ENCODE measurements at regions not wholly inside any gene's neighbourhood (a gene's known extent, or its start where the extent isn't known, plus 50 kb on each side); places are given as distances from the start of the nearest gene placed in this dataset.

- DNase-seq (ENCODE audit: low spot score), result no peak
- no peak for TF ChIP-seq CTCF (IDR thresholded peaks at IDR 0.05; ENCODE audit: extremely low read depth, missing control alignments)
Measured at GRCh38 chr3:83460052-83460451, 1498.7 kb upstream of the CADM2 start.

GRCh38 chr3:83461411-83461810 lies 1497.4 kb upstream of the CADM2 start:
- no peak for DNase-seq (ENCODE audit: low spot score)
- TF ChIP-seq CTCF (IDR thresholded peaks at IDR 0.05; ENCODE audit: extremely low read depth, missing control alignments), result no peak

DNA sequence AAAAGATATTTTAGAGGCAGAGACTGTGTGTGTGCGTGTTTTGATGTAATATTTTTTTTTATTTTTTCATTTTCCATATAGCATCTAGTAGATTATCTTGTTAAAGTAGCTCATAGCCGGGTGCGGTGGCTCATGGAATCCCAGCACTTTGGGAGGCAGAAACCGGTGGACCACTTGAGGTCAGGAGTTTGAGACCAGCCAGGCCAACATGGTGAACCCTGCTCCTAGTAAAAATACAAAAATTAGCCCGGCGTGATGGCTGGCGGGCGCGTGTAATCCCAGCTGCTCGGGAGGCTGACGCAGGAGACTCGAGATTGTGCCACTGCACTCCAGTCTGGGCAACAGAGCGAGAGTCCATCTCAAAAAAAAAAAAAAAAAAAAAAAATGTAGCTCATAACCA lies 1481.2 kb upstream of the CADM2 start:
- DNase-seq (ENCODE audit: low spot score), result no peak
- TF ChIP-seq CTCF (IDR thresholded peaks at IDR 0.05; ENCODE audit: extremely low read depth, missing control alignments), result no peak

- DNase-seq (ENCODE audit: low spot score), result no peak
- TF ChIP-seq CTCF (IDR thresholded peaks at IDR 0.05; ENCODE audit: extremely low read depth, missing control alignments), result no peak
Measured at GRCh38 chr3:83482402-83483070, 1476.3 kb upstream of the CADM2 start.

- no peak for DNase-seq (ENCODE audit: low spot score)
- no peak for TF ChIP-seq CTCF (IDR thresholded peaks at IDR 0.05; ENCODE audit: extremely low read depth, missing control alignments)
Measured at GRCh38 chr3:83496462-83496861, 1462.3 kb upstream of the CADM2 start.

- DNase-seq (ENCODE audit: low spot score), result no peak
- TF ChIP-seq CTCF (IDR thresholded peaks at IDR 0.05; ENCODE audit: extremely low read depth, missing control alignments), result no peak
Measured at GRCh38 chr3:83498361-83499016, 1460.3 kb upstream of the CADM2 start.

GRCh38 chr3:83500422-83500821 lies 1458.4 kb upstream of the CADM2 start:
- no peak for TF ChIP-seq CTCF (IDR thresholded peaks at IDR 0.05; ENCODE audit: extremely low read depth, missing control alignments)
- DNase-seq (ENCODE audit: low spot score), result no peak
